Stimulated activated CD4-positive, alpha-beta T cell treated with anti-CD3 and anti-CD28 coated beads, Interleukin-1b, Interleukin-23, amount 100 ng/mL, for 1 hour (primary cell): ENCODE measurements at regions not wholly inside any gene's neighbourhood (a gene's known extent, or its start where the extent isn't known, plus 50 kb on each side); places are given as distances from the start of the nearest gene placed in this dataset.

Source experiments
- DNase-seq, 2 donors: peaks; one replicate each; pipeline ENCODE4 v3.0.0-alpha.2; 2020; ENCODE audit warnings: low read depth in 2 of 2

GRCh38 chr4:180483036-180483435 is 1760.2 kb upstream of the TENM3 start:
- no peak for DNase-seq

GRCh38 chr4:180485407-180485806 is 1757.8 kb upstream of the TENM3 start:
- DNase-seq = no peak

- no peak for DNase-seq
These were observed 1756.9 kb upstream of the TENM3 start for GRCh38 chr4:180486342-180486741.

GRCh38 chr4:180489787-180490186 is 1753.4 kb upstream of the TENM3 start:
- DNase-seq = no peak

GRCh38 chr4:180491210-180491609 is 1752.0 kb upstream of the TENM3 start:
- DNase-seq = no peak

- no peak for DNase-seq
These were observed 1749.9 kb upstream of the TENM3 start for GRCh38 chr4:180493299-180493698.

- DNase-seq = no peak
These were observed 1743.0 kb upstream of the TENM3 start for GRCh38 chr4:180500154-180500553.

GRCh38 chr4:180512801-180513475 is 1730.3 kb upstream of the TENM3 start:
- no peak for DNase-seq

GRCh38 chr4:180518906-180519305 is 1724.3 kb upstream of the TENM3 start:
- DNase-seq = no peak

- DNase-seq = no peak
These were observed 1722.0 kb upstream of the TENM3 start for GRCh38 chr4:180521181-180521580.

- DNase-seq = no peak
These were observed 1717.6 kb upstream of the TENM3 start for GRCh38 chr4:180525523-180526077.

GRCh38 chr4:180528003-180528402 is 1715.2 kb upstream of the TENM3 start:
- DNase-seq = no peak

GRCh38 chr4:180530787-180531186 is 1712.4 kb upstream of the TENM3 start:
- DNase-seq = no peak

GRCh38 chr4:180532691-180533090 is 1710.5 kb upstream of the TENM3 start:
- no peak for DNase-seq

GRCh38 chr4:180538384-180539057 is 1704.7 kb upstream of the TENM3 start:
- DNase-seq = no peak

GRCh38 chr4:180539284-180539683 is 1703.9 kb upstream of the TENM3 start:
- no peak for DNase-seq

- DNase-seq = no peak
These were observed 1701.5 kb upstream of the TENM3 start for GRCh38 chr4:180541678-180542077.

GRCh38 chr4:180542445-180543100 is 1700.6 kb upstream of the TENM3 start:
- no peak for DNase-seq

- no peak for DNase-seq
These were observed 1693.1 kb upstream of the TENM3 start for GRCh38 chr4:180550106-180550505.

- DNase-seq = no peak
These were observed 1685.9 kb upstream of the TENM3 start for GRCh38 chr4:180557348-180557747.

GRCh38 chr4:180557950-180558349 is 1685.3 kb upstream of the TENM3 start:
- no peak for DNase-seq

GRCh38 chr4:180558427-180558826 is 1684.8 kb upstream of the TENM3 start:
- DNase-seq = no peak

GRCh38 chr4:180560896-180561295 is 1682.3 kb upstream of the TENM3 start:
- no peak for DNase-seq
